H1 (cell line): ENCODE measurements at regions not wholly inside any gene's neighbourhood (a gene's known extent, or its start where the extent isn't known, plus 50 kb on each side); places are given as distances from the start of the nearest gene placed in this dataset.

Experiments
- CTCF ChIA-PET: fragments of 300-600 bp; sonication (Branson Sonifier 250); formaldehyde crosslinking; loops from one replicate; lab custom pipeline; 2021; ENCODE audit not compliant: partially characterized antibody; lab: Charles Lee
- POLR2A ChIA-PET: fragments of 300-600 bp; sonication (Branson Sonifier 250); formaldehyde crosslinking; loops from one replicate; lab custom pipeline; 2021; ENCODE audit warnings: inconsistent platforms; ENCODE audit not compliant: partially characterized antibody; lab: Charles Lee
- DNase-seq, 2 experiments: peaks; one replicate each; pipeline versions ENCODE4 v3.0.0 to v3.0.0-alpha.2; 2010 to 2022; ENCODE audit warnings: low spot score in 2 of 2, low read depth in 1 of 2, mixed read lengths in 1 of 2
- FAIRE-seq: peaks from 2 replicates; lab custom pipeline; 2011; peaks lifted over from hg19 to GRCh38; lab: Jason Lieb, UNC
- H2AFZ ChIP-seq: 2 replicates; pipeline ENCODE4 v1.8.1; 2012; ENCODE audit warnings: low read length, inconsistent platforms
- H2AK5ac ChIP-seq: 2 replicates; pipeline ENCODE4 v1.6.1; 2013; ENCODE audit warnings: low read depth, low read length
- H2BK120ac ChIP-seq: replicated peaks from 2 replicates; pipeline ENCODE3; 2013; ENCODE audit warnings: low read depth, low read length, inconsistent platforms
- H2BK12ac ChIP-seq: 2 replicates; pipeline ENCODE4 v1.6.1; 2013; ENCODE audit warnings: low read depth, low read length
- H2BK15ac ChIP-seq: 2 replicates; pipeline ENCODE4 v1.6.1; 2013; ENCODE audit warnings: low read length
- H2BK20ac ChIP-seq: 2 replicates; pipeline ENCODE4 v1.6.1; 2013; ENCODE audit warnings: low read length
- H2BK5ac ChIP-seq: 2 replicates; pipeline ENCODE4 v1.6.1; 2013; ENCODE audit warnings: low read depth, low read length
- H3K14ac ChIP-seq: 2 replicates; pipeline ENCODE4 v1.6.1; 2013; ENCODE audit warnings: inconsistent platforms; ENCODE audit not compliant: insufficient read length
- H3K18ac ChIP-seq: 2 replicates; pipeline ENCODE4 v1.6.1; 2013; ENCODE audit warnings: low read length; ENCODE audit errors: extremely low read depth
- H3K23ac ChIP-seq: 2 replicates; pipeline ENCODE4 v1.6.1; 2013; ENCODE audit warnings: inconsistent platforms; ENCODE audit not compliant: insufficient read length
- H3K23me2 ChIP-seq: 2 replicates; pipeline ENCODE4 v1.6.1; 2013; ENCODE audit warnings: low read depth, low read length
- H3K27ac ChIP-seq: 2 replicates; pipeline ENCODE4 v1.6.1; 2011; ENCODE audit warnings: low read depth, low read length, inconsistent platforms
- H3K27me3 ChIP-seq, 4 experiments: replicated peaks in 1 of 4; 1 replicate in 1 of 4; 2 replicates in 3 of 4; pipeline versions ENCODE4 v1.6.1 to v1.8.1; 2011 to 2013; ENCODE audit warnings: low read length in 3 of 4, mild to moderate bottlenecking in 3 of 4, inconsistent platforms in 2 of 4, mixed read lengths in 2 of 4, moderate library complexity in 1 of 4; ENCODE audit not compliant: control insufficient read depth in 3 of 4, insufficient read depth in 3 of 4; ENCODE audit errors: extremely low read depth in 1 of 4
- H3K36me3 ChIP-seq, 4 experiments: 2 replicates each; pipeline versions ENCODE4 v1.6.1 to v1.8.1; 2011 to 2013; ENCODE audit warnings: mild to moderate bottlenecking in 4 of 4, low read length in 3 of 4, moderate library complexity in 2 of 4, control low read depth in 1 of 4, inconsistent platforms in 1 of 4; ENCODE audit not compliant: insufficient read depth in 4 of 4, control insufficient read depth in 2 of 4
- H3K4ac ChIP-seq: replicated peaks from 2 replicates; pipeline ENCODE3; 2013; ENCODE audit warnings: low read length, low read depth, mixed read lengths, inconsistent platforms; ENCODE audit not compliant: insufficient read length
- H3K4me1 ChIP-seq, 4 experiments: replicated peaks in 1 of 4; 1 replicate in 1 of 4; 2 replicates in 3 of 4; pipeline versions ENCODE4 v1.6.1 to v1.8.1; 2011 to 2013; ENCODE audit warnings: low read length in 3 of 4, inconsistent platforms in 2 of 4, mixed read lengths in 1 of 4; ENCODE audit not compliant: insufficient read depth in 4 of 4, control insufficient read depth in 3 of 4
- H3K4me2 ChIP-seq, 2 experiments: 2 replicates each; pipeline versions ENCODE4 v1.6.1 to v1.8.1; 2011 to 2013; ENCODE audit warnings: low read depth in 2 of 2, low read length in 2 of 2, control low read depth in 1 of 2, inconsistent platforms in 1 of 2, mild to moderate bottlenecking in 1 of 2; ENCODE audit not compliant: insufficient read depth in 1 of 2
- H3K4me3 ChIP-seq, 4 experiments: fragments of 200-600, 300-600 bp in 1 of 4; sonication (generic), shearing (Covaris generic), sonication (Bioruptor Twin) in 1 of 4; 2 replicates each; pipeline versions ENCODE4 v1.5.1 to v1.8.1; 2011 to 2016; ENCODE audit warnings: low read length in 4 of 4, low read depth in 3 of 4, control low read depth in 2 of 4, inconsistent platforms in 2 of 4, mild to moderate bottlenecking in 2 of 4, mixed read lengths in 1 of 4, moderate library complexity in 1 of 4; ENCODE audit not compliant: insufficient read depth in 2 of 4; ENCODE audit errors: extremely low read depth in 1 of 4
- H3K56ac ChIP-seq: replicated peaks from 2 replicates; pipeline ENCODE3; 2013; ENCODE audit warnings: low read depth, mild to moderate bottlenecking, mixed read lengths, low read length, inconsistent platforms; ENCODE audit not compliant: insufficient read length
- H3K79me1 ChIP-seq: 2 replicates; pipeline ENCODE4 v1.6.1; 2013; ENCODE audit warnings: low read depth, low read length, control low read depth
- H3K79me2 ChIP-seq, 2 experiments: 2 replicates each; pipeline versions ENCODE4 v1.6.1 to v1.8.1; 2012 to 2013; ENCODE audit warnings: low read length in 2 of 2, mild to moderate bottlenecking in 2 of 2, inconsistent platforms in 1 of 2; ENCODE audit not compliant: insufficient read depth in 2 of 2, control insufficient read depth in 1 of 2
- H3K9ac ChIP-seq, 4 experiments: replicated peaks in 1 of 4; 1 replicate in 1 of 4; 2 replicates in 3 of 4; pipeline versions ENCODE4 v1.6.1 to v1.8.1; 2011 to 2013; ENCODE audit warnings: low read depth in 3 of 4, low read length in 3 of 4, control low read depth in 2 of 4, mild to moderate bottlenecking in 2 of 4, moderate library complexity in 2 of 4, inconsistent platforms in 1 of 4; ENCODE audit errors: extremely low read depth in 1 of 4
- H3K9me3 ChIP-seq, 2 experiments: 2 replicates each; pipeline versions ENCODE4 v1.6.1 to v1.8.1; 2012 to 2013; ENCODE audit warnings: mild to moderate bottlenecking in 2 of 2, moderate library complexity in 2 of 2, control low read depth in 1 of 2, inconsistent platforms in 1 of 2, low read depth in 1 of 2, low read length in 1 of 2, mixed read lengths in 1 of 2; ENCODE audit not compliant: insufficient read depth in 2 of 2
- H4K20me1 ChIP-seq, 2 experiments: replicated peaks in 1 of 2; 2 replicates each; pipeline versions ENCODE3 to v1.8.1; 2011 to 2013; ENCODE audit warnings: inconsistent platforms in 2 of 2, low read length in 2 of 2, mild to moderate bottlenecking in 1 of 2; ENCODE audit not compliant: insufficient read depth in 2 of 2, control insufficient read depth in 1 of 2
- H4K5ac ChIP-seq: 2 replicates; pipeline ENCODE4 v1.6.1; 2013; ENCODE audit warnings: low read length, low read depth, mixed read lengths, inconsistent platforms; ENCODE audit not compliant: insufficient read length
- H4K8ac ChIP-seq: 2 replicates; pipeline ENCODE4 v1.8.0; 2013; ENCODE audit warnings: mild to moderate bottlenecking, moderate library complexity, low read length, inconsistent platforms; ENCODE audit not compliant: insufficient read depth; ENCODE audit errors: extremely low read depth
- H4K91ac ChIP-seq: replicated peaks from 2 replicates; pipeline ENCODE3; 2013; ENCODE audit warnings: low read length, mixed read lengths, inconsistent platforms; ENCODE audit not compliant: insufficient read length
- POLR2A ChIP-seq, 2 experiments: IDR thresholded peaks; 1 replicate in 1 of 2; 2 replicates in 1 of 2; pipeline ENCODE4 v1.6.1; 2011; ENCODE audit warnings: low read depth in 2 of 2, low read length in 2 of 2, mild to moderate bottlenecking in 2 of 2; ENCODE audit errors: control extremely low read depth in 1 of 2
- RAD21 ChIP-seq, 2 experiments: IDR thresholded peaks in 1 of 2; conservative IDR thresholded peaks in 1 of 2; 2 replicates each; pipeline ENCODE4 v1.6.1; 2011; ENCODE audit warnings: low read depth in 2 of 2, low read length in 2 of 2, improper control_type of control experiment in 1 of 2, inconsistent platforms in 1 of 2, mild to moderate bottlenecking in 1 of 2, moderate library complexity in 1 of 2
- RBBP5 ChIP-seq: IDR thresholded peaks from 2 replicates; pipeline ENCODE4 v1.7.1; 2012; ENCODE audit warnings: low read depth, mild to moderate bottlenecking, inconsistent platforms, low read length, moderate library complexity, borderline replicate concordance
- RNF2 ChIP-seq: fragments of 200-900, 300-1000 bp; sonication (generic); IDR thresholded peaks from 2 replicates; pipeline ENCODE4 v1.7.1; 2016; ENCODE audit warnings: borderline replicate concordance, low read depth, mild to moderate bottlenecking, antibody characterized with exemption, low read length; ENCODE audit not compliant: poor library complexity, severe bottlenecking; ENCODE audit errors: missing control alignments
- SP2 ChIP-seq: IDR thresholded peaks from 2 replicates; pipeline ENCODE4 v1.6.1; 2012; ENCODE audit warnings: mild to moderate bottlenecking, low read length, inconsistent platforms
- TBP ChIP-seq: IDR thresholded peaks from 2 replicates; pipeline ENCODE4 v1.6.1; 2011; ENCODE audit warnings: low read depth, low read length, improper control_type of control experiment
- ZNF274 ChIP-seq: IDR thresholded peaks from 2 replicates; pipeline ENCODE4 v1.7.0; 2012; ENCODE audit warnings: low read length, borderline replicate concordance; ENCODE audit errors: extremely low read depth
- TF ChIP-seq, protein P1 (sequence below): IDR thresholded peaks from 2 replicates; pipeline ENCODE4 v1.6.1; 2012; ENCODE audit warnings: low read length, inconsistent platforms
- TF ChIP-seq, protein P2 (sequence below), 3 experiments: IDR thresholded peaks; 1 replicate in 2 of 3; 2 replicates in 1 of 3; pipeline versions ENCODE4 v1.5.1 to v1.6.1; 2011; ENCODE audit warnings: low read length in 3 of 3, mild to moderate bottlenecking in 3 of 3, inconsistent platforms in 2 of 3, low read depth in 1 of 3, moderate library complexity in 1 of 3; ENCODE audit not compliant: insufficient read depth in 1 of 3; ENCODE audit errors: control extremely low read depth in 1 of 3
- TF ChIP-seq, protein P3 (sequence below): IDR thresholded peaks from 2 replicates; pipeline ENCODE4 v1.6.1; 2011; ENCODE audit warnings: low read length, improper control_type of control experiment

DNA sequence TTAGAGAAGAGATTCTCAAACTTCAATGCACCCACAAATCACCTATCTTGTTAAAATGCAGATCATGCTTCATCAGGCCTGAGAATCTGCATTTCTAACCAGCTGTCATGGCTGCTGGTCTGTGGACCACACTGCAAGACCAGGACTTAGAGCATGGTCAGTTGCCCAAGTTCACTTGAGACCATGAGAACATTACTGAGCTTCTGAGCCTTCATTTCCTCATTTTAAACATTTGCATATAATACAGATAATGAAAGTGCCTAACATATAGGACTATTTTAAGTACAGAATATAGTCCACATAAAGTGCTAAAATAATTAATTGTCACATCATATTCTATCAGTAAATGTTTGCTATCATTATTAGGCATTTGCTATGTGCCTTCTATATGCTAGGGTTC lies 260.8 kb upstream of the TNC start:
- Histone ChIP-seq H2BK5ac (no peak overlapping the region), H3K79me1 (no peaks in the 10 kb centered on the region), H3K14ac (no peak overlapping the region), H2BK12ac (no peak overlapping the region), H2BK15ac (no peak overlapping the region), H2BK20ac (no peak overlapping the region), H2BK120ac (no peak overlapping the region), H3K36me3 (no peaks in the 10 kb centered on the region), H4K8ac (no peak overlapping the region), H4K5ac (no peak overlapping the region), H3K9ac (no peak overlapping the region), H3K23me2 (no peaks in the 10 kb centered on the region), H3K4ac (no peak overlapping the region), H3K79me2 (no peaks in the 10 kb centered on the region), H3K23ac (no peak overlapping the region), H4K91ac (no peak overlapping the region), H3K56ac (no peak overlapping the region), H3K27me3 (no peaks in the 10 kb centered on the region), H3K9me3 (peaks cover 12 to 13% of the 10 kb centered on the region in 2 experiments), H2AFZ (no peak overlapping the region), H3K4me3 (no peak overlapping the region), H4K20me1 (no peaks in the 10 kb centered on the region), H2AK5ac (no peak overlapping the region), H3K18ac (no peak overlapping the region), H3K4me1 (no peaks in the 10 kb centered on the region), H3K27ac (no peak overlapping the region), H3K4me2 (no peak overlapping the region)
- ChIA-PET POLR2A (no interaction called here), CTCF (no interaction called here)
- no peak for FAIRE-seq
- no peak for DNase-seq
- no peak for TF ChIP-seq SP2
- TF ChIP-seq RBBP5 = no peak
- TF ChIP-seq TBP = no peak
- no peak for TF ChIP-seq RNF2
- TF ChIP-seq, protein P1, sequence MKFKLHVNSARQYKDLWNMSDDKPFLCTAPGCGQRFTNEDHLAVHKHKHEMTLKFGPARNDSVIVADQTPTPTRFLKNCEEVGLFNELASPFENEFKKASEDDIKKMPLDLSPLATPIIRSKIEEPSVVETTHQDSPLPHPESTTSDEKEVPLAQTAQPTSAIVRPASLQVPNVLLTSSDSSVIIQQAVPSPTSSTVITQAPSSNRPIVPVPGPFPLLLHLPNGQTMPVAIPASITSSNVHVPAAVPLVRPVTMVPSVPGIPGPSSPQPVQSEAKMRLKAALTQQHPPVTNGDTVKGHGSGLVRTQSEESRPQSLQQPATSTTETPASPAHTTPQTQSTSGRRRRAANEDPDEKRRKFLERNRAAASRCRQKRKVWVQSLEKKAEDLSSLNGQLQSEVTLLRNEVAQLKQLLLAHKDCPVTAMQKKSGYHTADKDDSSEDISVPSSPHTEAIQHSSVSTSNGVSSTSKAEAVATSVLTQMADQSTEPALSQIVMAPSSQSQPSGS = no peak
- TF ChIP-seq RAD21 (IDR thresholded peaks at IDR 0.05 in 1 of 2, conservative IDR thresholded peaks at IDR 0.05 in 1 of 2; ENCODE audit: low read depth in 2 of 2, low read length in 2 of 2) = no peak
- no peak for TF ChIP-seq ZNF274
- TF ChIP-seq POLR2A (IDR thresholded peaks at IDR 0.05; ENCODE audit: control extremely low read depth in 1 of 2, low read depth in 2 of 2, low read length in 2 of 2) = no peak
- TF ChIP-seq, protein P2, sequence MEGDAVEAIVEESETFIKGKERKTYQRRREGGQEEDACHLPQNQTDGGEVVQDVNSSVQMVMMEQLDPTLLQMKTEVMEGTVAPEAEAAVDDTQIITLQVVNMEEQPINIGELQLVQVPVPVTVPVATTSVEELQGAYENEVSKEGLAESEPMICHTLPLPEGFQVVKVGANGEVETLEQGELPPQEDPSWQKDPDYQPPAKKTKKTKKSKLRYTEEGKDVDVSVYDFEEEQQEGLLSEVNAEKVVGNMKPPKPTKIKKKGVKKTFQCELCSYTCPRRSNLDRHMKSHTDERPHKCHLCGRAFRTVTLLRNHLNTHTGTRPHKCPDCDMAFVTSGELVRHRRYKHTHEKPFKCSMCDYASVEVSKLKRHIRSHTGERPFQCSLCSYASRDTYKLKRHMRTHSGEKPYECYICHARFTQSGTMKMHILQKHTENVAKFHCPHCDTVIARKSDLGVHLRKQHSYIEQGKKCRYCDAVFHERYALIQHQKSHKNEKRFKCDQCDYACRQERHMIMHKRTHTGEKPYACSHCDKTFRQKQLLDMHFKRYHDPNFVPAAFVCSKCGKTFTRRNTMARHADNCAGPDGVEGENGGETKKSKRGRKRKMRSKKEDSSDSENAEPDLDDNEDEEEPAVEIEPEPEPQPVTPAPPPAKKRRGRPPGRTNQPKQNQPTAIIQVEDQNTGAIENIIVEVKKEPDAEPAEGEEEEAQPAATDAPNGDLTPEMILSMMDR (IDR thresholded peaks at IDR 0.05; ENCODE audit: control extremely low read depth in 1 of 3, insufficient read depth in 1 of 3, low read depth in 1 of 3, low read length in 3 of 3) = no peak
- TF ChIP-seq, protein P3, sequence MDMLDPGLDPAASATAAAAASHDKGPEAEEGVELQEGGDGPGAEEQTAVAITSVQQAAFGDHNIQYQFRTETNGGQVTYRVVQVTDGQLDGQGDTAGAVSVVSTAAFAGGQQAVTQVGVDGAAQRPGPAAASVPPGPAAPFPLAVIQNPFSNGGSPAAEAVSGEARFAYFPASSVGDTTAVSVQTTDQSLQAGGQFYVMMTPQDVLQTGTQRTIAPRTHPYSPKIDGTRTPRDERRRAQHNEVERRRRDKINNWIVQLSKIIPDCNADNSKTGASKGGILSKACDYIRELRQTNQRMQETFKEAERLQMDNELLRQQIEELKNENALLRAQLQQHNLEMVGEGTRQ = no peak
